Suprapubic skin (tissue), 4 donors: ENCODE measurements at regions not wholly inside any gene's neighbourhood (a gene's known extent, or its start where the extent isn't known, plus 50 kb on each side); places are given as distances from the start of the nearest gene placed in this dataset.

Source experiments
- EP300 ChIP-seq: sonication (generic); formaldehyde crosslinking; IDR thresholded peaks from one replicate; pipeline ENCODE4 v1.6.1; 2017; ENCODE audit warnings: antibody characterized with exemption
- POLR2A ChIP-seq, 2 donors: fragments of 450-650 bp; IDR thresholded peaks; one replicate each; pipeline ENCODE4 v1.6.1; 2017; ENCODE audit warnings: antibody characterized with exemption in 2 of 2, mild to moderate bottlenecking in 2 of 2, moderate library complexity in 2 of 2
- POLR2AphosphoS5 ChIP-seq, 3 donors: sonication (generic); formaldehyde crosslinking; IDR thresholded peaks; one replicate each; pipeline ENCODE4 v1.6.1; 2017; ENCODE audit warnings: antibody characterized with exemption in 3 of 3
- TF ChIP-seq, protein P1 (sequence below), 2 donors: fragments of 200-600 bp in 1 of 2; fragments of 450-650 bp in 1 of 2; sonication (generic) in 1 of 2; IDR thresholded peaks; one replicate each; pipeline ENCODE4 v1.5.1; 2016 to 2019; ENCODE audit warnings: antibody characterized with exemption in 2 of 2, mild to moderate bottlenecking in 1 of 2, moderate library complexity in 1 of 2

DNA sequence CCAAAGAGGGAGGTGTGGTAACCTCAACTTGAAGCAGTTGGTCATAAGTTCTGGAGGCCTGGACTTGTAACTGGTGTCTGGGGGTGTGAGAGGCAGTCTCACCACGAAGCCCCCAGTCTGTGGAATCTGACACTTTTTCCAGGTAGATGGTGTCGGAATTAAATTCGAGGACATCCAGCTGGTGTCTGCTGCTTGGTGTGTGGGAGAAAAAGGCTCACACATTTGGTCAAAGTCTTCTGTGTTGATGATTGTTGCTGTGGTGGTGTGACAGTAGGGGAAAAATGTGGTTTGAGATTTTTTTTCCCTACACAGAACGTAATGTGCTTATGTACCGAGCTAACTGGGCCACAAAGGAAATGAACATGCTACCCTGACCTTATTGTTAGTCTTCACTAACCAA is 251.9 kb downstream of the MAT2B start:
- TF ChIP-seq, protein P1, sequence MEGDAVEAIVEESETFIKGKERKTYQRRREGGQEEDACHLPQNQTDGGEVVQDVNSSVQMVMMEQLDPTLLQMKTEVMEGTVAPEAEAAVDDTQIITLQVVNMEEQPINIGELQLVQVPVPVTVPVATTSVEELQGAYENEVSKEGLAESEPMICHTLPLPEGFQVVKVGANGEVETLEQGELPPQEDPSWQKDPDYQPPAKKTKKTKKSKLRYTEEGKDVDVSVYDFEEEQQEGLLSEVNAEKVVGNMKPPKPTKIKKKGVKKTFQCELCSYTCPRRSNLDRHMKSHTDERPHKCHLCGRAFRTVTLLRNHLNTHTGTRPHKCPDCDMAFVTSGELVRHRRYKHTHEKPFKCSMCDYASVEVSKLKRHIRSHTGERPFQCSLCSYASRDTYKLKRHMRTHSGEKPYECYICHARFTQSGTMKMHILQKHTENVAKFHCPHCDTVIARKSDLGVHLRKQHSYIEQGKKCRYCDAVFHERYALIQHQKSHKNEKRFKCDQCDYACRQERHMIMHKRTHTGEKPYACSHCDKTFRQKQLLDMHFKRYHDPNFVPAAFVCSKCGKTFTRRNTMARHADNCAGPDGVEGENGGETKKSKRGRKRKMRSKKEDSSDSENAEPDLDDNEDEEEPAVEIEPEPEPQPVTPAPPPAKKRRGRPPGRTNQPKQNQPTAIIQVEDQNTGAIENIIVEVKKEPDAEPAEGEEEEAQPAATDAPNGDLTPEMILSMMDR (IDR thresholded peaks at IDR 0.05), result no peak
- TF ChIP-seq POLR2AphosphoS5 (IDR thresholded peaks at IDR 0.05), result no peak
- TF ChIP-seq POLR2A (IDR thresholded peaks at IDR 0.05), result no peak
- TF ChIP-seq EP300, result no peak
